Hepatocyte (in vitro differentiated cells): ENCODE measurements at regions not wholly inside any gene's neighbourhood (a gene's known extent, or its start where the extent isn't known, plus 50 kb on each side); places are given as distances from the start of the nearest gene placed in this dataset.

ENCODE experiments used
- CTCF ChIP-seq: fragments of 200-600 bp; sonication (generic); IDR thresholded peaks from 2 replicates; pipeline ENCODE4 v1.5.1; 2016; ENCODE audit warnings: antibody characterized with exemption, mild to moderate bottlenecking; ENCODE audit not compliant: poor library complexity
- EZH2 ChIP-seq: fragments of 200-600 bp; sonication (generic); IDR thresholded peaks from 2 replicates; pipeline ENCODE4 v1.6.1; 2016; ENCODE audit warnings: antibody characterized with exemption, mild to moderate bottlenecking, borderline replicate concordance
- EZH2phosphoT487 ChIP-seq: fragments of 200-600 bp; sonication (generic); IDR thresholded peaks from one replicate; pipeline ENCODE4 v1.6.1; 2018; ENCODE audit warnings: antibody characterized with exemption, mild to moderate bottlenecking, low read depth, moderate library complexity; ENCODE audit not compliant: unreplicated experiment, severe bottlenecking

- TF ChIP-seq EZH2 (no peak), CTCF (no peak), EZH2phosphoT487 (no peak)
Measured at GRCh38 chr1:232707142-232707541, 77.2 kb upstream of the SIPA1L2 start.
